HCT116 (cell line): ENCODE measurements at regions not wholly inside any gene's neighbourhood (a gene's known extent, or its start where the extent isn't known, plus 50 kb on each side); places are given as distances from the start of the nearest gene placed in this dataset.

ENCODE experiments used
- ATAC-seq: fragments of 200-7000 bp; cut with Tn5 transposase; 2 replicates; pipeline ENCODE4 v1.9.1; 2020; ENCODE audit warnings: mild to moderate bottlenecking, moderate library complexity
- BruUV-seq: library from RNA; stranded (reverse); fragments of 400-500 nt; replicated peaks from 2 replicates; lab custom pipeline; 2021; lab: Mats Ljungman, UMichigan
- CTCF ChIA-PET: fragments of 300-600 bp; sonication (Branson Sonifier 250); formaldehyde crosslinking; loops from one replicate; lab custom pipeline; 2021; ENCODE audit warnings: antibody characterized with exemption; lab: Charles Lee
- POLR2A ChIA-PET: fragments of 300-600, 350-600 bp; sonication (Branson Sonifier 250); formaldehyde crosslinking; loops from one replicate; lab custom pipeline; 2021; ENCODE audit warnings: antibody characterized with exemption; lab: Charles Lee
- RAD21 ChIA-PET, 2 experiments: fragments of 300-600 bp; sonication (Branson Sonifier 250); formaldehyde crosslinking; loops; one replicate each; lab custom pipeline; 2023; ENCODE audit warnings: low total read pairs in 2 of 2; ENCODE audit not compliant: uncharacterized antibody in 2 of 2, unreplicated experiment in 2 of 2, low non-redundant PET in 1 of 2; lab: Charles Lee
- DNase-seq: peaks from one replicate; pipeline ENCODE4 v3.0.0-alpha.2; 2010; ENCODE audit warnings: low read depth, low spot score
- H2AFZ ChIP-seq: fragments of 200-600 bp; shearing (Covaris generic), sonication (generic); 2 replicates; pipeline ENCODE4 v1.6.1; 2017; ENCODE audit warnings: low read depth, mixed run types, mixed read lengths, antibody characterized with exemption, low read length; ENCODE audit not compliant: poor library complexity, severe bottlenecking
- H3K27ac ChIP-seq: 2 replicates; pipeline ENCODE4 v1.5.1; 2012; ENCODE audit warnings: low read depth, low read length
- H3K27me3 ChIP-seq: fragments of 200-600 bp; sonication (generic); 2 replicates; pipeline ENCODE4 v1.6.1; 2016; ENCODE audit warnings: mixed run types, low read length, mixed read lengths; ENCODE audit not compliant: insufficient read depth
- H3K36me3 ChIP-seq, 2 experiments: fragments of 200-500 bp in 1 of 2; fragments of 200-600 bp in 1 of 2; sonication (Bioruptor generic) in 1 of 2; sonication (generic) in 1 of 2; 2 replicates each; pipeline versions ENCODE4 v1.5.1 to v1.6.1; 2014 to 2016; ENCODE audit warnings: low read length in 2 of 2, inconsistent platforms in 1 of 2, mixed read lengths in 1 of 2, mixed run types in 1 of 2; ENCODE audit not compliant: insufficient read depth in 2 of 2, control insufficient read depth in 1 of 2
- H3K4me1 ChIP-seq, 2 experiments: fragments of 200-600 bp in 1 of 2; sonication (generic) in 1 of 2; 2 replicates each; pipeline versions ENCODE4 v1.5.1 to v1.6.1; 2012 to 2017; ENCODE audit warnings: low read length in 2 of 2, inconsistent platforms in 1 of 2, mild to moderate bottlenecking in 1 of 2, mixed read lengths in 1 of 2, mixed run types in 1 of 2, moderate library complexity in 1 of 2; ENCODE audit not compliant: insufficient read depth in 2 of 2, control insufficient read depth in 1 of 2
- H3K4me2 ChIP-seq: fragments of 200-600 bp; sonication (generic); 2 replicates; pipeline ENCODE4 v1.6.1; 2017; ENCODE audit warnings: mixed run types, low read length, mixed read lengths
- H3K4me3 ChIP-seq, 2 experiments: fragments of 200-600 bp in 1 of 2; sonication (generic) in 1 of 2; replicated peaks in 1 of 2; 2 replicates each; pipeline ENCODE4 v1.5.1; 2011 to 2016; ENCODE audit warnings: low read length in 2 of 2, control low read depth in 1 of 2, low read depth in 1 of 2, mild to moderate bottlenecking in 1 of 2, mixed read lengths in 1 of 2, mixed run types in 1 of 2
- H3K79me2 ChIP-seq: fragments of 200-600 bp; sonication (generic); 2 replicates; pipeline ENCODE4 v1.6.1; 2017; ENCODE audit warnings: mild to moderate bottlenecking, mixed run types, low read length, moderate library complexity, mixed read lengths; ENCODE audit not compliant: insufficient read depth
- H3K9ac ChIP-seq: fragments of 200-600 bp; sonication (generic); 2 replicates; pipeline ENCODE4 v1.6.1; 2016; ENCODE audit warnings: low read length, mixed read lengths
- H3K9me2 ChIP-seq: fragments of 200-600 bp; sonication (generic), shearing (Covaris generic); 2 replicates; pipeline ENCODE4 v1.6.1; 2017; ENCODE audit warnings: mixed run types, mild to moderate bottlenecking, moderate library complexity; ENCODE audit not compliant: insufficient read depth
- H3K9me3 ChIP-seq, 2 experiments: fragments of 200-500 bp in 1 of 2; fragments of 200-600 bp in 1 of 2; sonication (Bioruptor generic) in 1 of 2; sonication (generic) in 1 of 2; 2 replicates each; pipeline ENCODE4 v1.6.1; 2014 to 2017; ENCODE audit warnings: low read length in 2 of 2, mixed read lengths in 2 of 2, inconsistent platforms in 1 of 2, low read depth in 1 of 2, mild to moderate bottlenecking in 1 of 2, mixed run types in 1 of 2, moderate library complexity in 1 of 2; ENCODE audit not compliant: control insufficient read depth in 1 of 2, insufficient read depth in 1 of 2
- H4K20me1 ChIP-seq: fragments of 200-600 bp; sonication (generic), shearing (Covaris generic); 2 replicates; pipeline ENCODE4 v1.6.1; 2017; ENCODE audit warnings: mixed run types, mild to moderate bottlenecking, moderate library complexity; ENCODE audit not compliant: insufficient read depth
- CBX3 ChIP-seq: IDR thresholded peaks from 2 replicates; pipeline ENCODE4 v1.6.1; 2012; ENCODE audit warnings: low read depth
- EGR1 ChIP-seq: IDR thresholded peaks from 2 replicates; pipeline ENCODE4 v1.6.1; 2012; ENCODE audit warnings: low read depth
- ELF1 ChIP-seq: IDR thresholded peaks from 2 replicates; pipeline ENCODE4 v1.6.1; 2012; ENCODE audit warnings: low read depth, borderline replicate concordance
- EZH2 ChIP-seq: fragments of 200-600 bp; sonication (generic); IDR thresholded peaks from 2 replicates; pipeline ENCODE4 v1.6.1; 2017; ENCODE audit warnings: antibody characterized with exemption, mixed run types
- EZH2phosphoT487 ChIP-seq: fragments of 200-600 bp; IDR thresholded peaks from 2 replicates; pipeline ENCODE4 v1.6.1; 2018; ENCODE audit warnings: antibody characterized with exemption, borderline replicate concordance
- JUND ChIP-seq: IDR thresholded peaks from 2 replicates; pipeline ENCODE4 v1.6.1; 2012
- POLR2A ChIP-seq: IDR thresholded peaks from 2 replicates; pipeline ENCODE4 v1.7.0; 2011; ENCODE audit warnings: borderline replicate concordance; ENCODE audit not compliant: insufficient read depth, insufficient read length; ENCODE audit errors: extremely low read depth
- SIN3A ChIP-seq: IDR thresholded peaks from 2 replicates; pipeline ENCODE4 v1.6.1; 2012; ENCODE audit warnings: low read depth
- intact Hi-C: fragments of 100-400 bp; cut with micrococcal nuclease; formaldehyde crosslinking; loops from 2 replicates; pipeline ENCODE4 v1.10.0; 2022
- TF ChIP-seq, protein P1 (sequence below): IDR thresholded peaks from 2 replicates; pipeline ENCODE4 v1.6.1; 2012; ENCODE audit warnings: low read depth

DNA sequence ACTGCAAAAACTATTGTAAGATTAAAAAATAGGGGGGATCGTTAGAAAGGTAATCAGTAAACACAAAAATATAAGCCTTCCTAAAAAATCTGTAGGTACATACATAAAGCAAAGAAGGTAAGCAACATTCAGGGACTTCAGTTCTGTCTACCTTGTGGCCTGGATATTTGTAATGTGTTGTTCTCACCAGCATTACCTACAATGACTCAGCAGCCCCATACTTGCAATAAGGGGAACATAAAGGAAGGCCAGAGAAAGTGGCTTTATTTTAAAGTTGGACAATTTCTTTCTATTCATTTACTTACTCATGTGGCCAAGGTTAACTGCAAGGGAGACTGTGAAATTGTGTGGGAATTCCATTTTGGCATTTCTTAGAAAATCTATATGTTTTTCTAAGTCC is 277.2 kb upstream of the PREP start:
- no peak overlapping the region for H3K4me2 ChIP-seq
- no peak overlapping the region for H3K9ac ChIP-seq
- POLR2A ChIA-PET, result no interaction called here
- H3K4me3 ChIP-seq, result no peak overlapping the region
- CTCF ChIA-PET, result no interaction called here
- no peaks in the 10 kb centered on the region for H3K9me3 ChIP-seq
- no peak for TF ChIP-seq CBX3
- no peak for TF ChIP-seq POLR2A
- no peak for TF ChIP-seq ELF1
- TF ChIP-seq EZH2, result no peak
- TF ChIP-seq EGR1, result no peak
- no peak for TF ChIP-seq JUND
- no peak for TF ChIP-seq SIN3A
- no peak for TF ChIP-seq EZH2phosphoT487
- TF ChIP-seq, protein P1, sequence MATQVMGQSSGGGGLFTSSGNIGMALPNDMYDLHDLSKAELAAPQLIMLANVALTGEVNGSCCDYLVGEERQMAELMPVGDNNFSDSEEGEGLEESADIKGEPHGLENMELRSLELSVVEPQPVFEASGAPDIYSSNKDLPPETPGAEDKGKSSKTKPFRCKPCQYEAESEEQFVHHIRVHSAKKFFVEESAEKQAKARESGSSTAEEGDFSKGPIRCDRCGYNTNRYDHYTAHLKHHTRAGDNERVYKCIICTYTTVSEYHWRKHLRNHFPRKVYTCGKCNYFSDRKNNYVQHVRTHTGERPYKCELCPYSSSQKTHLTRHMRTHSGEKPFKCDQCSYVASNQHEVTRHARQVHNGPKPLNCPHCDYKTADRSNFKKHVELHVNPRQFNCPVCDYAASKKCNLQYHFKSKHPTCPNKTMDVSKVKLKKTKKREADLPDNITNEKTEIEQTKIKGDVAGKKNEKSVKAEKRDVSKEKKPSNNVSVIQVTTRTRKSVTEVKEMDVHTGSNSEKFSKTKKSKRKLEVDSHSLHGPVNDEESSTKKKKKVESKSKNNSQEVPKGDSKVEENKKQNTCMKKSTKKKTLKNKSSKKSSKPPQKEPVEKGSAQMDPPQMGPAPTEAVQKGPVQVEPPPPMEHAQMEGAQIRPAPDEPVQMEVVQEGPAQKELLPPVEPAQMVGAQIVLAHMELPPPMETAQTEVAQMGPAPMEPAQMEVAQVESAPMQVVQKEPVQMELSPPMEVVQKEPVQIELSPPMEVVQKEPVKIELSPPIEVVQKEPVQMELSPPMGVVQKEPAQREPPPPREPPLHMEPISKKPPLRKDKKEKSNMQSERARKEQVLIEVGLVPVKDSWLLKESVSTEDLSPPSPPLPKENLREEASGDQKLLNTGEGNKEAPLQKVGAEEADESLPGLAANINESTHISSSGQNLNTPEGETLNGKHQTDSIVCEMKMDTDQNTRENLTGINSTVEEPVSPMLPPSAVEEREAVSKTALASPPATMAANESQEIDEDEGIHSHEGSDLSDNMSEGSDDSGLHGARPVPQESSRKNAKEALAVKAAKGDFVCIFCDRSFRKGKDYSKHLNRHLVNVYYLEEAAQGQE, result no peak
- TF ChIP-seq, all 23 proteins: peak for 0
- peaks cover 7 to 15% of the 10 kb centered on the region in 2 experiments; a peak in 3 of 4 replicates for H3K4me1 ChIP-seq
- H3K79me2 ChIP-seq, result no peaks in the 10 kb centered on the region
- H3K36me3 ChIP-seq, result no peaks in the 10 kb centered on the region
- no peak overlapping the region for H3K27ac ChIP-seq
- H4K20me1 ChIP-seq, result no peaks in the 10 kb centered on the region
- intact Hi-C loops, result no loop called here
- RAD21 ChIA-PET, result no interaction called here
- no peaks in the 10 kb centered on the region for H3K27me3 ChIP-seq
- DNase-seq, result no peak
- H2AFZ ChIP-seq, result peak overlapping the region; percentile 2
- BruUV-seq, result no TSS peak
- ATAC-seq, result no peak
- no peaks in the 10 kb centered on the region for H3K9me2 ChIP-seq
